Smooth muscle cell (in vitro differentiated cells): ENCODE measurements at regions not wholly inside any gene's neighbourhood (a gene's known extent, or its start where the extent isn't known, plus 50 kb on each side); places are given as distances from the start of the nearest gene placed in this dataset.

Experiments used
- DNase-seq: peaks from one replicate; lab custom pipeline; 2025; ENCODE audit not compliant: unreplicated experiment; lab: John Stamatoyannopoulos, UW
- H2AFZ ChIP-seq: fragments of 200-600 bp; sonication (generic); 2 replicates; pipeline ENCODE4 v1.6.0; 2016; ENCODE audit warnings: antibody characterized with exemption, low read depth, mild to moderate bottlenecking
- H3F3A ChIP-seq: fragments of 200-600 bp; sonication (generic); 2 replicates; pipeline ENCODE4 v1.6.0; 2017; ENCODE audit warnings: antibody characterized with exemption, low read depth
- H3K27ac ChIP-seq: fragments of 200-600 bp; sonication (generic); 2 replicates; pipeline ENCODE4 v1.5.1; 2016; ENCODE audit warnings: low read depth, mild to moderate bottlenecking
- H3K27me3 ChIP-seq: fragments of 200-600 bp; sonication (generic); 2 replicates; pipeline ENCODE4 v1.6.1; 2016; ENCODE audit warnings: low read depth, mild to moderate bottlenecking
- H3K36me3 ChIP-seq: fragments of 200-600 bp; sonication (generic); 2 replicates; pipeline ENCODE4 v1.5.1; 2016; ENCODE audit warnings: low read depth
- H3K4me1 ChIP-seq: fragments of 200-600 bp; sonication (generic); 2 replicates; pipeline ENCODE4 v1.5.1; 2016; ENCODE audit warnings: low read depth
- H3K4me2 ChIP-seq: fragments of 200-600 bp; sonication (generic); 2 replicates; pipeline ENCODE4 v1.6.0; 2016; ENCODE audit warnings: mild to moderate bottlenecking
- H3K4me3 ChIP-seq: fragments of 200-600 bp; sonication (generic); 2 replicates; pipeline ENCODE4 v1.5.1; 2016; ENCODE audit warnings: mild to moderate bottlenecking
- H3K79me2 ChIP-seq: fragments of 200-600 bp; sonication (generic); 2 replicates; pipeline ENCODE4 v1.6.0; 2016; ENCODE audit warnings: low read depth, mild to moderate bottlenecking
- H3K9ac ChIP-seq: fragments of 200-600 bp; sonication (generic); 2 replicates; pipeline ENCODE4 v1.6.0; 2016; ENCODE audit warnings: low read depth
- H3K9me3 ChIP-seq: fragments of 200-600 bp; sonication (generic); replicated peaks from 2 replicates; pipeline ENCODE4 v1.5.1; 2016; ENCODE audit warnings: low read depth
- H4K20me1 ChIP-seq: fragments of 200-600 bp; sonication (generic); 2 replicates; pipeline ENCODE4 v1.6.0; 2016; ENCODE audit warnings: low read depth
- WGBS: methylation state at CpG from one replicate; pipeline ENCODE4 v1.1.7; 2016; ENCODE audit warnings: low lambda C conversion rate; 5-methylcytosine and 5-hydroxymethylcytosine counted together
- TF ChIP-seq, protein P1 (sequence below): fragments of 200-600 bp; sonication (generic); IDR thresholded peaks from 2 replicates; pipeline ENCODE4 v1.5.1; 2017; ENCODE audit warnings: borderline replicate concordance, mild to moderate bottlenecking, antibody characterized with exemption; ENCODE audit not compliant: insufficient read depth, poor library complexity, severe bottlenecking

DNA sequence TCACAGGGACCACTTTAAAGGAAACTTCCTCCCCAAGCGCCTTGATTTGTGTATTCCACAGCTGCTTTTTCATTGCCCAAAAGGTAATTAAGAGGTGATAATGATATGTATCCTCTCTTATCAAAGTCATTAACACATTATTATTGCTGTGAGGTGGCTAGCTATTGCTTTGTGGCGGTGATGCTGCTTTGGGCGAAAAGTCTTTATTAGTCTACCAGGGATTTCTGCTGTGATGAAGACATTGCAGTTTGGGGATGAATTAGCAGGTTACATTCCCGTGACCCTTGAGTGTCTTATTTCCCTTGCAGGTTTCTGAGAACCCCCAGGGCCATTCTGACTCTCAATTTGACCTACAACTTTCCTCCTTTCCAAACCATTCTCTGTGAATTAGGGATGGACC is 143.4 kb upstream of the SOX4 start:
- H3K4me1 ChIP-seq, result no peaks in the 10 kb centered on the region
- H3K27ac ChIP-seq, result no peak overlapping the region
- H4K20me1 ChIP-seq, result no peaks in the 10 kb centered on the region
- no peak overlapping the region for H3K4me2 ChIP-seq
- H2AFZ ChIP-seq, result no peak overlapping the region
- no peaks in the 10 kb centered on the region for H3K9me3 ChIP-seq
- H3F3A ChIP-seq, result no peaks in the 10 kb centered on the region
- no peak overlapping the region for H3K9ac ChIP-seq
- no peaks in the 10 kb centered on the region for H3K36me3 ChIP-seq
- 90% methylated on average over 4 of the region's 4 CpGs for WGBS
- H3K27me3 ChIP-seq, result no peaks in the 10 kb centered on the region
- no peak for DNase-seq
- no peaks in the 10 kb centered on the region for H3K79me2 ChIP-seq
- TF ChIP-seq, protein P1, sequence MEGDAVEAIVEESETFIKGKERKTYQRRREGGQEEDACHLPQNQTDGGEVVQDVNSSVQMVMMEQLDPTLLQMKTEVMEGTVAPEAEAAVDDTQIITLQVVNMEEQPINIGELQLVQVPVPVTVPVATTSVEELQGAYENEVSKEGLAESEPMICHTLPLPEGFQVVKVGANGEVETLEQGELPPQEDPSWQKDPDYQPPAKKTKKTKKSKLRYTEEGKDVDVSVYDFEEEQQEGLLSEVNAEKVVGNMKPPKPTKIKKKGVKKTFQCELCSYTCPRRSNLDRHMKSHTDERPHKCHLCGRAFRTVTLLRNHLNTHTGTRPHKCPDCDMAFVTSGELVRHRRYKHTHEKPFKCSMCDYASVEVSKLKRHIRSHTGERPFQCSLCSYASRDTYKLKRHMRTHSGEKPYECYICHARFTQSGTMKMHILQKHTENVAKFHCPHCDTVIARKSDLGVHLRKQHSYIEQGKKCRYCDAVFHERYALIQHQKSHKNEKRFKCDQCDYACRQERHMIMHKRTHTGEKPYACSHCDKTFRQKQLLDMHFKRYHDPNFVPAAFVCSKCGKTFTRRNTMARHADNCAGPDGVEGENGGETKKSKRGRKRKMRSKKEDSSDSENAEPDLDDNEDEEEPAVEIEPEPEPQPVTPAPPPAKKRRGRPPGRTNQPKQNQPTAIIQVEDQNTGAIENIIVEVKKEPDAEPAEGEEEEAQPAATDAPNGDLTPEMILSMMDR, result no peak
- H3K4me3 ChIP-seq, result no peak overlapping the region

DNA sequence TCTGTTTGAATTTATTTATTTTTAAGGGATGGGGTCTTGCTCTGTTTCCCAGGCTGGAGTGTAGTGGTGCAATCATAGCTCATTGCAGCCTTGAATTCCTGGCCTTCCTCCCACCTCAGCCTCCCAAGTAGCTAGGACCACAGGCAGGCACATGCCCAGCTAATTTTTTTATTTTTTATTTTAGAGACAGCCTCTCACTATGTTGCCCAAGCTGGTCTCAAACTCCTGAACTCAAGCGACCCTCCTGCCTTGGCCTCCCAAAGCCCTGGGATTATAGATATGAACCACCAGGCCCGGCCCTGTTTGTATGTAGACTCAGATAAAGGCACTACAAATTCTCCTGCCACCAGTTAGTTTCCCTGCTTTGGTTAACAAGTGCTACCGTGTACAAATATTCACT is 142.9 kb upstream of the SOX4 start:
- no peak for DNase-seq
- H3K27me3 ChIP-seq, result no peaks in the 10 kb centered on the region
- H3F3A ChIP-seq, result peaks cover under 1% of the 10 kb centered on the region
- no peak overlapping the region for H3K4me3 ChIP-seq
- H3K9ac ChIP-seq, result no peak overlapping the region
- H4K20me1 ChIP-seq, result no peaks in the 10 kb centered on the region
- no peak overlapping the region for H3K4me2 ChIP-seq
- TF ChIP-seq, protein P1, result no peak
- H3K4me1 ChIP-seq, result no peaks in the 10 kb centered on the region
- H2AFZ ChIP-seq, result no peak overlapping the region
- no peak overlapping the region for H3K27ac ChIP-seq
- 72% methylated on average over 3 of the region's 3 CpGs for WGBS
- no peaks in the 10 kb centered on the region for H3K36me3 ChIP-seq
- H3K9me3 ChIP-seq, result no peaks in the 10 kb centered on the region
- H3K79me2 ChIP-seq, result no peaks in the 10 kb centered on the region

- WGBS, result 80% methylated on average over 3 of the region's 3 CpGs
- DNase-seq, result no peak
- no peak overlapping the region for H3K9ac ChIP-seq
- no peaks in the 10 kb centered on the region for H3K79me2 ChIP-seq
- H3K27me3 ChIP-seq, result no peaks in the 10 kb centered on the region
- no peaks in the 10 kb centered on the region for H3K4me1 ChIP-seq
- no peaks in the 10 kb centered on the region for H3K36me3 ChIP-seq
- no peaks in the 10 kb centered on the region for H4K20me1 ChIP-seq
- no peak overlapping the region for H3K4me3 ChIP-seq
- no peaks in the 10 kb centered on the region for H3K9me3 ChIP-seq
- H3F3A ChIP-seq, result peaks cover 4% of the 10 kb centered on the region
- TF ChIP-seq, protein P1, result no peak
- no peak overlapping the region for H2AFZ ChIP-seq
- no peak overlapping the region for H3K4me2 ChIP-seq
- H3K27ac ChIP-seq, result no peak overlapping the region
Observed at GRCh38 chr6:21451546-21452013, 142.0 kb upstream of the SOX4 start.

GRCh38 chr6:21454262-21454661 is 139.3 kb upstream of the SOX4 start:
- H3K27me3 ChIP-seq, result no peaks in the 10 kb centered on the region
- H3K9me3 ChIP-seq, result no peaks in the 10 kb centered on the region
- no peak for DNase-seq
- H2AFZ ChIP-seq, result no peak overlapping the region
- H3K9ac ChIP-seq, result no peak overlapping the region
- no peaks in the 10 kb centered on the region for H3K4me1 ChIP-seq
- H3F3A ChIP-seq, result peaks cover 4% of the 10 kb centered on the region
- TF ChIP-seq, protein P1, result no peak
- no peaks in the 10 kb centered on the region for H4K20me1 ChIP-seq
- H3K36me3 ChIP-seq, result no peaks in the 10 kb centered on the region
- H3K4me3 ChIP-seq, result no peak overlapping the region
- no peak overlapping the region for H3K4me2 ChIP-seq
- no peaks in the 10 kb centered on the region for H3K79me2 ChIP-seq
- H3K27ac ChIP-seq, result no peak overlapping the region
- WGBS, result 88% methylated on average over 2 of the region's 2 CpGs
